Activated T-helper 17 cell treated with anti-CD3 and anti-CD28 coated beads, Interleukin-2, amount 50 U/mL, for 72 hours (primary cell): ENCODE measurements at regions not wholly inside any gene's neighbourhood (a gene's known extent, or its start where the extent isn't known, plus 50 kb on each side); places are given as distances from the start of the nearest gene placed in this dataset.

Source experiments
- ATAC-seq: fragments of 150-1000 bp; cut with Tn5 transposase; replicated peaks from 2 replicates; pipeline ENCODE4 v1.10.0; 2021; ENCODE audit warnings: mild to moderate bottlenecking, moderate library complexity
- H3K27ac Mint-ChIP-seq: one replicate; pipeline ENCODE4 v1.8.0; 2022; ENCODE audit warnings: mixed read lengths
- H3K27me3 Mint-ChIP-seq: one replicate; pipeline ENCODE4 v1.8.0; 2022; ENCODE audit warnings: mixed read lengths
- H3K36me3 Mint-ChIP-seq: one replicate; pipeline ENCODE4 v1.8.0; 2022; ENCODE audit warnings: low read depth, mild to moderate bottlenecking, mixed read lengths
- H3K4me1 Mint-ChIP-seq: one replicate; pipeline ENCODE4 v1.8.0; 2022; ENCODE audit warnings: mixed read lengths
- H3K4me3 Mint-ChIP-seq: one replicate; pipeline ENCODE4 v1.8.0; 2022; ENCODE audit warnings: mild to moderate bottlenecking, mixed read lengths
- H3K9me3 Mint-ChIP-seq: one replicate; pipeline ENCODE4 v1.8.0; 2022; ENCODE audit warnings: mixed read lengths

- H3K4me1 Mint-ChIP-seq, result no peaks in the 10 kb centered on the region
Observed at GRCh38 chr1:209519786-209520185, 63.7 kb upstream of the CAMK1G start.

GRCh38 chr1:209522826-209523225 is 60.7 kb upstream of the CAMK1G start:
- H3K27ac Mint-ChIP-seq, result no peak overlapping the region
- no peaks in the 10 kb centered on the region for H3K36me3 Mint-ChIP-seq
- no peak overlapping the region for H3K4me3 Mint-ChIP-seq
- peaks cover 31% of the 10 kb centered on the region for H3K27me3 Mint-ChIP-seq
- H3K4me1 Mint-ChIP-seq, result no peaks in the 10 kb centered on the region
- H3K9me3 Mint-ChIP-seq, result no peaks in the 10 kb centered on the region
- no peak for ATAC-seq

More at GRCh38 chr1:209519786-209520185, 63.7 kb upstream of the CAMK1G start:
- H3K9me3 Mint-ChIP-seq, result no peaks in the 10 kb centered on the region
- no peak for ATAC-seq
- no peak overlapping the region for H3K27ac Mint-ChIP-seq
- H3K4me3 Mint-ChIP-seq, result no peak overlapping the region
- H3K27me3 Mint-ChIP-seq, result peaks cover 31% of the 10 kb centered on the region
- H3K36me3 Mint-ChIP-seq, result no peaks in the 10 kb centered on the region

GRCh38 chr1:209526137-209526536 is 57.4 kb upstream of the CAMK1G start:
- no peak for ATAC-seq
- no peaks in the 10 kb centered on the region for H3K4me1 Mint-ChIP-seq
- no peak overlapping the region for H3K27ac Mint-ChIP-seq
- no peaks in the 10 kb centered on the region for H3K36me3 Mint-ChIP-seq
- no peak overlapping the region for H3K4me3 Mint-ChIP-seq
- no peaks in the 10 kb centered on the region for H3K9me3 Mint-ChIP-seq
- peaks cover 27% of the 10 kb centered on the region for H3K27me3 Mint-ChIP-seq

- Mint-ChIP-seq H3K9me3 (no peaks in the 10 kb centered on the region), H3K4me1 (no peaks in the 10 kb centered on the region)
Observed at GRCh38 chr1:209527372-209527771, 56.1 kb upstream of the CAMK1G start.

GRCh38 chr1:209527993-209528717 is 55.4 kb upstream of the CAMK1G start:
- H3K4me3 Mint-ChIP-seq, result no peak overlapping the region
- peaks cover 36% of the 10 kb centered on the region for H3K27me3 Mint-ChIP-seq
- no peak overlapping the region for H3K27ac Mint-ChIP-seq
- H3K4me1 Mint-ChIP-seq, result no peaks in the 10 kb centered on the region
- ATAC-seq, result no peak
- H3K36me3 Mint-ChIP-seq, result no peaks in the 10 kb centered on the region
- no peaks in the 10 kb centered on the region for H3K9me3 Mint-ChIP-seq

More at GRCh38 chr1:209527372-209527771, 56.1 kb upstream of the CAMK1G start:
- H3K36me3 Mint-ChIP-seq, result no peaks in the 10 kb centered on the region
- H3K27ac Mint-ChIP-seq, result no peak overlapping the region
- no peak for ATAC-seq
- no peak overlapping the region for H3K4me3 Mint-ChIP-seq
- peaks cover 34% of the 10 kb centered on the region for H3K27me3 Mint-ChIP-seq

- H3K27me3 Mint-ChIP-seq, result peaks cover 38% of the 10 kb centered on the region
Observed at GRCh38 chr1:209529233-209529632, 54.3 kb upstream of the CAMK1G start.

GRCh38 chr1:209531006-209531405 is 52.5 kb upstream of the CAMK1G start:
- Mint-ChIP-seq H3K9me3 (no peaks in the 10 kb centered on the region), H3K27me3 (peaks cover 38% of the 10 kb centered on the region), H3K27ac (no peak overlapping the region), H3K36me3 (no peaks in the 10 kb centered on the region), H3K4me3 (no peak overlapping the region), H3K4me1 (no peaks in the 10 kb centered on the region)
- no peak for ATAC-seq

More at GRCh38 chr1:209529233-209529632, 54.3 kb upstream of the CAMK1G start:
- Mint-ChIP-seq H3K36me3 (no peaks in the 10 kb centered on the region), H3K9me3 (no peaks in the 10 kb centered on the region), H3K4me3 (no peak overlapping the region), H3K4me1 (no peaks in the 10 kb centered on the region), H3K27ac (no peak overlapping the region)
- ATAC-seq, result no peak

- H3K9me3 Mint-ChIP-seq, result no peaks in the 10 kb centered on the region
- no peak overlapping the region for H3K4me3 Mint-ChIP-seq
- no peak for ATAC-seq
- H3K4me1 Mint-ChIP-seq, result no peaks in the 10 kb centered on the region
- no peak overlapping the region for H3K27ac Mint-ChIP-seq
- peaks cover 39% of the 10 kb centered on the region for H3K27me3 Mint-ChIP-seq
- H3K36me3 Mint-ChIP-seq, result no peaks in the 10 kb centered on the region
Observed at GRCh38 chr1:209531549-209531948, 52.0 kb upstream of the CAMK1G start.
